ENCODE measurements at regions not wholly inside any gene's neighbourhood (a gene's known extent, or its start where the extent isn't known, plus 50 kb on each side); places are given as distances from the start of the nearest gene placed in this dataset.
"Not testable (repeated sequence)": the region's sequence is repeated elsewhere in the genome, so short reads cannot be mapped to it uniquely, and the experiment has no call there.

- H3K36me3 ChIP-seq (ENCODE audit: control insufficient read depth in 1 of 2, insufficient read depth in 2 of 2, low read length in 2 of 2); H3K4me1 ChIP-seq (ENCODE audit: control insufficient read depth in 1 of 2, insufficient read depth in 2 of 2, low read length in 2 of 2); H4K12ac ChIP-seq (ENCODE audit: low read depth, low read length); DNase-seq; H3K23ac ChIP-seq (ENCODE audit: low read length); H3K14ac ChIP-seq (ENCODE audit: low read length); H3K9me3 ChIP-seq (ENCODE audit: insufficient read depth, low read depth, low read length); H3K18ac ChIP-seq (ENCODE audit: low read length); H2AFZ ChIP-seq (ENCODE audit: insufficient read depth, low read length, poor library complexity); H2AK5ac ChIP-seq (ENCODE audit: low read length); H2BK120ac ChIP-seq (ENCODE audit: insufficient read depth, low read length, poor library complexity); H3K79me1 ChIP-seq (ENCODE audit: low read length); H3K27ac ChIP-seq (ENCODE audit: low read depth, low read length); H2BK12ac ChIP-seq (ENCODE audit: low read length); H2BK5ac ChIP-seq (ENCODE audit: low read depth, low read length, poor library complexity); H3K4ac ChIP-seq (ENCODE audit: low read depth, low read length); H3K4me2 ChIP-seq (ENCODE audit: low read length); H3K4me3 ChIP-seq (ENCODE audit: low read depth, low read length); H4K91ac ChIP-seq (ENCODE audit: low read depth, low read length); H3K27me3 ChIP-seq (ENCODE audit: insufficient read depth, low read length); H4K8ac ChIP-seq (ENCODE audit: low read depth, low read length); H3K9ac ChIP-seq (ENCODE audit: low read length); H3K79me2 ChIP-seq (ENCODE audit: control insufficient read depth, insufficient read depth, low read length, poor library complexity): not testable (repeated sequence)
- no CpG with 5 or more reads among the region's 7 CpGs for WGBS (ENCODE audit: extremely low coverage, insufficient coverage, insufficient read length)
Observed at GRCh38 chr15:24228922-24229321, 446.7 kb upstream of the NPAP1 start.

DNA sequence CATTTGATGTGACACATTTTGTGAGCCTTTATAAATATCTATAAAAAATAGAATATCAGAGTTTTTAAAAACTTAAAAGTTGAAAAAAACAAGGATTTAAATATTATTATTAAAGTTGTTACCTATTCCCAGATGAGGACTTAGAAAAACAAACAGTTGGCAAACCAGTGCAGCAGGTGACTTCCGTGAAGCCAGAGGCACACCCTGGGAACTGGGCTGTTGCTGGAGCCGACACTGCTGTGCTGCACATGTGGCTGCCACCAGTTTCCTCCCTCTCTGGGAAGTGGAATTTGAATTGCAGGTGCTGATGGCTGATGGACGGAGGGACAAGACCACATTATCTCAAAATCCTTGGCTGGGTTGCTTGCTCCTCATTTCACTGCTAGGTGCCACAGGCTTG is 442.4 kb upstream of the NPAP1 start:
- not testable (repeated sequence) for H4K91ac ChIP-seq (ENCODE audit: low read depth, low read length); H2AK5ac ChIP-seq (ENCODE audit: low read length); H2BK120ac ChIP-seq (ENCODE audit: insufficient read depth, low read length, poor library complexity); H3K9ac ChIP-seq (ENCODE audit: low read length); H2AFZ ChIP-seq (ENCODE audit: insufficient read depth, low read length, poor library complexity); H3K36me3 ChIP-seq (ENCODE audit: control insufficient read depth in 1 of 2, insufficient read depth in 2 of 2, low read length in 2 of 2); H2BK12ac ChIP-seq (ENCODE audit: low read length); DNase-seq; H3K27me3 ChIP-seq (ENCODE audit: insufficient read depth, low read length); H2BK5ac ChIP-seq (ENCODE audit: low read depth, low read length, poor library complexity); H3K27ac ChIP-seq (ENCODE audit: low read depth, low read length); H4K12ac ChIP-seq (ENCODE audit: low read depth, low read length); H3K79me2 ChIP-seq (ENCODE audit: control insufficient read depth, insufficient read depth, low read length, poor library complexity); H3K23ac ChIP-seq (ENCODE audit: low read length); H3K79me1 ChIP-seq (ENCODE audit: low read length); H3K4me1 ChIP-seq (ENCODE audit: control insufficient read depth in 1 of 2, insufficient read depth in 2 of 2, low read length in 2 of 2); H3K4me2 ChIP-seq (ENCODE audit: low read length); H3K18ac ChIP-seq (ENCODE audit: low read length); H3K9me3 ChIP-seq (ENCODE audit: insufficient read depth, low read depth, low read length); H3K14ac ChIP-seq (ENCODE audit: low read length); H3K4me3 ChIP-seq (ENCODE audit: low read depth, low read length); H4K8ac ChIP-seq (ENCODE audit: low read depth, low read length); H3K4ac ChIP-seq (ENCODE audit: low read depth, low read length)
- WGBS (ENCODE audit: extremely low coverage, insufficient coverage, insufficient read length): no CpG with 5 or more reads among the region's 3 CpGs

DNA sequence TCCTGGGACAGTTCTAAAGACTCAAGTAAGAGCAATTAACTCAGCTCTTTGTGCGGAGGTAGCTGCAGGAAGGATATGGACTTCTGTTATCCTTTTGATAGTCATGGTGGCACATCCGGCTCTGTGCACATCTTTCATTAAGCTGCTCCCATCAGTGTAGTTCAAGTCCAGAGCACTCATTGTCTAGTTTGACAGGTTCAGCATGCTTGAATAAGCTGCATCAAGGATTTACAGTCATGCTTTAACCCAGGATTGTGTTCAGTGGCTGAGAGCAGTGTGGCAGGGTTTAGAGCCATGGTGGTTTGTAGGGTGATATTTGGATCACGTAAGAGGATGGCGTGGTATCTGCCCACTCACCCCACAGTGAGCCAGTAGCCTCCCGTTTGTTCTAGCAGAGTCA is 435.0 kb upstream of the NPAP1 start:
- H3K23ac ChIP-seq (ENCODE audit: low read length); H2BK5ac ChIP-seq (ENCODE audit: low read depth, low read length, poor library complexity): not testable (repeated sequence)
- WGBS (ENCODE audit: extremely low coverage, insufficient coverage, insufficient read length): no CpG with 5 or more reads among the region's 5 CpGs

GRCh38 chr15:24259106-24259505 is 416.5 kb upstream of the NPAP1 start:
- not testable (repeated sequence) for H3K4me2 ChIP-seq (ENCODE audit: low read length); H3K14ac ChIP-seq (ENCODE audit: low read length); H3K79me1 ChIP-seq (ENCODE audit: low read length); H2AFZ ChIP-seq (ENCODE audit: insufficient read depth, low read length, poor library complexity); H4K8ac ChIP-seq (ENCODE audit: low read depth, low read length); H3K79me2 ChIP-seq (ENCODE audit: control insufficient read depth, insufficient read depth, low read length, poor library complexity); H3K4ac ChIP-seq (ENCODE audit: low read depth, low read length); H3K27ac ChIP-seq (ENCODE audit: low read depth, low read length); H2AK5ac ChIP-seq (ENCODE audit: low read length); H3K36me3 ChIP-seq (ENCODE audit: control insufficient read depth in 1 of 2, insufficient read depth in 2 of 2, low read length in 2 of 2); H3K18ac ChIP-seq (ENCODE audit: low read length); H3K4me1 ChIP-seq (ENCODE audit: control insufficient read depth in 1 of 2, insufficient read depth in 2 of 2, low read length in 2 of 2); H3K4me3 ChIP-seq (ENCODE audit: low read depth, low read length); H2BK5ac ChIP-seq (ENCODE audit: low read depth, low read length, poor library complexity); H4K91ac ChIP-seq (ENCODE audit: low read depth, low read length); H3K27me3 ChIP-seq (ENCODE audit: insufficient read depth, low read length); H3K9me3 ChIP-seq (ENCODE audit: insufficient read depth, low read depth, low read length); H2BK120ac ChIP-seq (ENCODE audit: insufficient read depth, low read length, poor library complexity); H4K12ac ChIP-seq (ENCODE audit: low read depth, low read length); DNase-seq; H2BK12ac ChIP-seq (ENCODE audit: low read length); H3K23ac ChIP-seq (ENCODE audit: low read length); H3K9ac ChIP-seq (ENCODE audit: low read length)
- WGBS (ENCODE audit: extremely low coverage, insufficient coverage, insufficient read length): no CpG with 5 or more reads among the region's 3 CpGs

More for the DNA sequence above, 435.0 kb upstream of the NPAP1 start:
- not testable (repeated sequence) for H2AFZ ChIP-seq (ENCODE audit: insufficient read depth, low read length, poor library complexity); H2BK12ac ChIP-seq (ENCODE audit: low read length); H3K4me1 ChIP-seq (ENCODE audit: control insufficient read depth in 1 of 2, insufficient read depth in 2 of 2, low read length in 2 of 2); H3K79me2 ChIP-seq (ENCODE audit: control insufficient read depth, insufficient read depth, low read length, poor library complexity); H3K79me1 ChIP-seq (ENCODE audit: low read length); H3K4me3 ChIP-seq (ENCODE audit: low read depth, low read length); H3K27ac ChIP-seq (ENCODE audit: low read depth, low read length); DNase-seq; H3K4me2 ChIP-seq (ENCODE audit: low read length); H3K4ac ChIP-seq (ENCODE audit: low read depth, low read length); H3K36me3 ChIP-seq (ENCODE audit: control insufficient read depth in 1 of 2, insufficient read depth in 2 of 2, low read length in 2 of 2); H2AK5ac ChIP-seq (ENCODE audit: low read length); H3K14ac ChIP-seq (ENCODE audit: low read length); H4K8ac ChIP-seq (ENCODE audit: low read depth, low read length); H4K91ac ChIP-seq (ENCODE audit: low read depth, low read length); H3K18ac ChIP-seq (ENCODE audit: low read length); H3K9me3 ChIP-seq (ENCODE audit: insufficient read depth, low read depth, low read length); H4K12ac ChIP-seq (ENCODE audit: low read depth, low read length); H2BK120ac ChIP-seq (ENCODE audit: insufficient read depth, low read length, poor library complexity); H3K9ac ChIP-seq (ENCODE audit: low read length); H3K27me3 ChIP-seq (ENCODE audit: insufficient read depth, low read length)
